B cell (primary cell): ENCODE measurements at regions not wholly inside any gene's neighbourhood (a gene's known extent, or its start where the extent isn't known, plus 50 kb on each side); places are given as distances from the start of the nearest gene placed in this dataset.

Experiments used
- EZH2 ChIP-seq: IDR thresholded peaks from 2 replicates; pipeline ENCODE4 v1.6.1; 2012; ENCODE audit warnings: borderline replicate concordance, low read depth, mild to moderate bottlenecking, moderate library complexity, low read length; ENCODE audit not compliant: insufficient read depth, poor library complexity, severe bottlenecking
- TF ChIP-seq, protein P1 (sequence below): fragments of 200-600 bp; IDR thresholded peaks from one replicate; pipeline ENCODE4 v1.8.0; 2022; ENCODE audit warnings: antibody characterized with exemption, mild to moderate bottlenecking

DNA sequence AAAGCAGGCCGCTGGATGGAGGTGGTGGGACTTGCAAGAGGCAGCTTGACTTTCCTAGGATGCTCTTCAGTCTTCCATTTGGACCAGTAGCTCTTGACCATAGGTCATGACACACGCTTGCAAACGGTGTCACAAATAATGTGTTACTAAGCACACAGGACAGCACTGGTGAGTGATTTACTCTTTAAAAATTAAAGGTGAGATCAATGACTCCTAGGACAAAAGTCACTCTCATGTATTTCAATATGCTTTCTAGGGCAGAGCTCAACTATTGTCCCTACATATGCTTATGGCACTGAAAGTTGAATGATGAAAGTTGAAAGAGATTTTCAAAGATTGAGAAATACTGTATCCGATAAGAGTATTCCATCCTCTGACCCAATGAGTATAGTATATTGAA lies 496.7 kb downstream of the EBF1 start:
- TF ChIP-seq, protein P1, sequence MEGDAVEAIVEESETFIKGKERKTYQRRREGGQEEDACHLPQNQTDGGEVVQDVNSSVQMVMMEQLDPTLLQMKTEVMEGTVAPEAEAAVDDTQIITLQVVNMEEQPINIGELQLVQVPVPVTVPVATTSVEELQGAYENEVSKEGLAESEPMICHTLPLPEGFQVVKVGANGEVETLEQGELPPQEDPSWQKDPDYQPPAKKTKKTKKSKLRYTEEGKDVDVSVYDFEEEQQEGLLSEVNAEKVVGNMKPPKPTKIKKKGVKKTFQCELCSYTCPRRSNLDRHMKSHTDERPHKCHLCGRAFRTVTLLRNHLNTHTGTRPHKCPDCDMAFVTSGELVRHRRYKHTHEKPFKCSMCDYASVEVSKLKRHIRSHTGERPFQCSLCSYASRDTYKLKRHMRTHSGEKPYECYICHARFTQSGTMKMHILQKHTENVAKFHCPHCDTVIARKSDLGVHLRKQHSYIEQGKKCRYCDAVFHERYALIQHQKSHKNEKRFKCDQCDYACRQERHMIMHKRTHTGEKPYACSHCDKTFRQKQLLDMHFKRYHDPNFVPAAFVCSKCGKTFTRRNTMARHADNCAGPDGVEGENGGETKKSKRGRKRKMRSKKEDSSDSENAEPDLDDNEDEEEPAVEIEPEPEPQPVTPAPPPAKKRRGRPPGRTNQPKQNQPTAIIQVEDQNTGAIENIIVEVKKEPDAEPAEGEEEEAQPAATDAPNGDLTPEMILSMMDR = no peak
- no peak for TF ChIP-seq EZH2
